ENCODE measurements at regions not wholly inside any gene's neighbourhood (a gene's known extent, or its start where the extent isn't known, plus 50 kb on each side); places are given as distances from the start of the nearest gene placed in this dataset.

DNA sequence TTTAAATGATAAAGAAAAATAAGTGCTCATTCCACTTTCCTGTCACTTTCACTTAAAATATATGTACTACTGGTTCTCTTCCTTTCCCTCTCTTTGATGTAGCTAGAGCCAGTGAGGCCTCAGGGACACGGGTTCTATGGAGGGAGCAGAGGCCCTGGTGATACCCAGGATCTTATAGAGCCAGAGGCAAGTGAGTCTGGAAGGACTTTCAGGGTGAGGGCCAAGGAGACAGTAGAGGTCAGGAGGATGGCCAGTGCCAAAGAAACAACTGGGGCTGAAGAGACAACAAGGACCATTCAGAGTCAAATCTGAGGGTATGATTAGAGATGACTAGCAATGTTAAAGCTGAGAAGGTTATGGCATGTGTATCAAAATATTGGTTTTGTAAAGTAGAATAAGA, 124.1 kb upstream of the GOLGA6L6 start:
- H3K4me1 ChIP-seq (ENCODE audit: control insufficient read depth, low read length), result no peaks in the 10 kb centered on the region
- no peaks in the 10 kb centered on the region for H4K20me1 ChIP-seq (ENCODE audit: control insufficient read depth, insufficient read depth, low read depth, low read length)
- no peaks in the 10 kb centered on the region for H3K79me2 ChIP-seq (ENCODE audit: control insufficient read depth, low read length)
- H3K9me3 ChIP-seq (ENCODE audit: control insufficient read depth, insufficient read depth, low read length), result no peaks in the 10 kb centered on the region
- no peak overlapping the region for H3K4me2 ChIP-seq (ENCODE audit: low read length)
- H3K36me3 ChIP-seq (ENCODE audit: control insufficient read depth, low read length), result no peaks in the 10 kb centered on the region
- H3K27ac ChIP-seq (ENCODE audit: low read depth, low read length), result no peak overlapping the region
- TF ChIP-seq, protein P1, sequence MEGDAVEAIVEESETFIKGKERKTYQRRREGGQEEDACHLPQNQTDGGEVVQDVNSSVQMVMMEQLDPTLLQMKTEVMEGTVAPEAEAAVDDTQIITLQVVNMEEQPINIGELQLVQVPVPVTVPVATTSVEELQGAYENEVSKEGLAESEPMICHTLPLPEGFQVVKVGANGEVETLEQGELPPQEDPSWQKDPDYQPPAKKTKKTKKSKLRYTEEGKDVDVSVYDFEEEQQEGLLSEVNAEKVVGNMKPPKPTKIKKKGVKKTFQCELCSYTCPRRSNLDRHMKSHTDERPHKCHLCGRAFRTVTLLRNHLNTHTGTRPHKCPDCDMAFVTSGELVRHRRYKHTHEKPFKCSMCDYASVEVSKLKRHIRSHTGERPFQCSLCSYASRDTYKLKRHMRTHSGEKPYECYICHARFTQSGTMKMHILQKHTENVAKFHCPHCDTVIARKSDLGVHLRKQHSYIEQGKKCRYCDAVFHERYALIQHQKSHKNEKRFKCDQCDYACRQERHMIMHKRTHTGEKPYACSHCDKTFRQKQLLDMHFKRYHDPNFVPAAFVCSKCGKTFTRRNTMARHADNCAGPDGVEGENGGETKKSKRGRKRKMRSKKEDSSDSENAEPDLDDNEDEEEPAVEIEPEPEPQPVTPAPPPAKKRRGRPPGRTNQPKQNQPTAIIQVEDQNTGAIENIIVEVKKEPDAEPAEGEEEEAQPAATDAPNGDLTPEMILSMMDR (IDR thresholded peaks at IDR 0.05; ENCODE audit: low read depth, low read length, poor library complexity, severe bottlenecking), result no peak
- TF ChIP-seq EZH2phosphoT487 (IDR thresholded peaks at IDR 0.05; ENCODE audit: borderline replicate concordance, low read length), result no peak
- no peak overlapping the region for H3K4me3 ChIP-seq (ENCODE audit: low read length)
- no peaks in the 10 kb centered on the region for H3K9me2 ChIP-seq (replicated peaks; ENCODE audit: control insufficient read depth, low read length)
- no peaks in the 10 kb centered on the region for H3K27me3 ChIP-seq (ENCODE audit: control insufficient read depth, low read length)
- H3F3A ChIP-seq (ENCODE audit: control insufficient read depth, insufficient read depth), result no peaks in the 10 kb centered on the region

DNA sequence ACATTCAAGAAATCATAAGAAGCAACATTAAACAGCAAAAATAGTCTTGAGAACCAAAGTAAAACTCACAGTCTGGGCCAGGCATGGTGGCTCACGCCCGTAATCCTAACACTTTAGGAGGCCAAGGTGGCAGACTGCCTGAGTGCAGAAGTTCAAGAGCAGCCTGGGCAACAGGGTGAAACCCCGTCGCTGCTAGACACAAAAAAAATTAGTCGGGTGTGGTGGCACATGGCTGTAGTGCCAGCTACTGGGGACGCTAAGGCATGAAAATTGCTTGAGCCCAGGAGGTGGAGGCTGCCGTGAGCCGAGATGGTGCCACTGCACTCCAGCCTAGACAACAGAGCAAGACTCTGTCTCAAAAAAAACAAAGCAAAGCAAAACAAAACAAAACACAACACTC, 117.7 kb upstream of the GOLGA6L6 start:
- Histone ChIP-seq H3K4me2 (ENCODE audit: low read length) (no peak overlapping the region), H3F3A (ENCODE audit: control insufficient read depth, insufficient read depth) (no peaks in the 10 kb centered on the region), H3K36me3 (ENCODE audit: control insufficient read depth, low read length) (no peaks in the 10 kb centered on the region), H3K9me2 (replicated peaks; ENCODE audit: control insufficient read depth, low read length) (no peaks in the 10 kb centered on the region), H4K20me1 (ENCODE audit: control insufficient read depth, insufficient read depth, low read depth, low read length) (no peaks in the 10 kb centered on the region), H3K79me2 (ENCODE audit: control insufficient read depth, low read length) (no peaks in the 10 kb centered on the region), H3K4me1 (ENCODE audit: control insufficient read depth, low read length) (peaks cover 4% of the 10 kb centered on the region; the same call in 1 of the 2 replicates), H3K9me3 (ENCODE audit: control insufficient read depth, insufficient read depth, low read length) (no peaks in the 10 kb centered on the region), H3K27ac (ENCODE audit: low read depth, low read length) (no peak overlapping the region), H3K27me3 (ENCODE audit: control insufficient read depth, low read length) (no peaks in the 10 kb centered on the region), H3K4me3 (ENCODE audit: low read length) (no peak overlapping the region)
- TF ChIP-seq EZH2phosphoT487 (IDR thresholded peaks at IDR 0.05; ENCODE audit: borderline replicate concordance, low read length), result no peak
- TF ChIP-seq, protein P1 (IDR thresholded peaks at IDR 0.05; ENCODE audit: low read depth, low read length, poor library complexity, severe bottlenecking), result no peak

DNA sequence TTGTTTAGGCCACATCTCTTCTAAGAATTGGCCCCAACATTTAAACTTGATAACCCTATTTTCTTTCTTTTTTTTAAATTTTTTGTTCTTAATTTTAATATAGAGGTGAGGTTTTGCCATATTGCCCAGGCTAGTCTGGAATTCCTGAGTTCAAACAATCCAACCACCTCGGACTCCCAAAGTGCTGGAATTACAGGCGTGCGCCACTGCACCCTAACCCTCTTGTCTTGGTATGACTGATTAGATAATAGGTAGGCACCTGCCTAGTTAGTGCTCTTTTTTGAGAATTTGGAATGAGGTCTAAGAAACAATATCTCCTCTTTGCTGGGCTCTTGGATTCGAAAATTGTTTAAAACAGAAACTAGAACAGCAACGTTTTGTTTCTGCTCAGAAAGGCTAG, 116.4 kb upstream of the GOLGA6L6 start:
- Histone ChIP-seq H3K27ac (ENCODE audit: low read depth, low read length) (no peak overlapping the region), H3K9me2 (replicated peaks; ENCODE audit: control insufficient read depth, low read length) (no peaks in the 10 kb centered on the region), H3K9me3 (ENCODE audit: control insufficient read depth, insufficient read depth, low read length) (no peaks in the 10 kb centered on the region), H3F3A (ENCODE audit: control insufficient read depth, insufficient read depth) (no peaks in the 10 kb centered on the region), H3K4me1 (ENCODE audit: control insufficient read depth, low read length) (peaks cover 4% of the 10 kb centered on the region; the same call in 1 of the 2 replicates), H3K4me3 (ENCODE audit: low read length) (no peak overlapping the region), H3K4me2 (ENCODE audit: low read length) (no peak overlapping the region), H3K36me3 (ENCODE audit: control insufficient read depth, low read length) (no peaks in the 10 kb centered on the region), H4K20me1 (ENCODE audit: control insufficient read depth, insufficient read depth, low read depth, low read length) (no peaks in the 10 kb centered on the region), H3K27me3 (ENCODE audit: control insufficient read depth, low read length) (no peaks in the 10 kb centered on the region), H3K79me2 (ENCODE audit: control insufficient read depth, low read length) (no peaks in the 10 kb centered on the region)
- TF ChIP-seq, protein P1 (IDR thresholded peaks at IDR 0.05; ENCODE audit: low read depth, low read length, poor library complexity, severe bottlenecking), result no peak
- TF ChIP-seq EZH2phosphoT487 (IDR thresholded peaks at IDR 0.05; ENCODE audit: borderline replicate concordance, low read length), result no peak
